Activated T-cell treated with anti-CD3 and anti-CD28 coated beads, Interleukin-2, amount 50 U/mL, for 72 hours (primary cell): ENCODE measurements at regions not wholly inside any gene's neighbourhood (a gene's known extent, or its start where the extent isn't known, plus 50 kb on each side); places are given as distances from the start of the nearest gene placed in this dataset.

Source experiments
- ATAC-seq, 2 donors: fragments of 150-1000 bp; cut with Tn5 transposase; replicated peaks in 1 of 2; 2 replicates each; pipeline ENCODE4 v1.10.0; 2021; ENCODE audit warnings: moderate library complexity in 2 of 2, mild to moderate bottlenecking in 1 of 2
- DNase-seq, 2 donors: peaks; one replicate each; pipeline ENCODE4 v3.0.0; 2021 to 2022; ENCODE audit warnings: mixed read lengths in 1 of 2
- H3K27ac Mint-ChIP-seq: one replicate; pipeline ENCODE4 v1.8.0; 2022; ENCODE audit warnings: mild to moderate bottlenecking, moderate library complexity, mixed read lengths
- H3K27me3 Mint-ChIP-seq: one replicate; pipeline ENCODE4 v1.8.0; 2022; ENCODE audit warnings: low read depth, mixed read lengths
- H3K36me3 Mint-ChIP-seq, 2 donors: one replicate each; pipeline ENCODE4 v1.8.0; 2022; ENCODE audit warnings: mixed read lengths in 2 of 2, mild to moderate bottlenecking in 1 of 2; ENCODE audit not compliant: insufficient read depth in 2 of 2
- H3K4me1 Mint-ChIP-seq: one replicate; pipeline ENCODE4 v1.8.0; 2022; ENCODE audit warnings: low read depth, mixed read lengths
- H3K4me3 Mint-ChIP-seq, 2 donors: one replicate each; pipeline ENCODE4 v1.8.0; 2022; ENCODE audit warnings: mild to moderate bottlenecking in 2 of 2, mixed read lengths in 2 of 2, moderate library complexity in 2 of 2
- H3K9me3 Mint-ChIP-seq, 2 donors: one replicate each; pipeline ENCODE4 v1.8.0; 2022; ENCODE audit warnings: mixed read lengths in 2 of 2

DNA sequence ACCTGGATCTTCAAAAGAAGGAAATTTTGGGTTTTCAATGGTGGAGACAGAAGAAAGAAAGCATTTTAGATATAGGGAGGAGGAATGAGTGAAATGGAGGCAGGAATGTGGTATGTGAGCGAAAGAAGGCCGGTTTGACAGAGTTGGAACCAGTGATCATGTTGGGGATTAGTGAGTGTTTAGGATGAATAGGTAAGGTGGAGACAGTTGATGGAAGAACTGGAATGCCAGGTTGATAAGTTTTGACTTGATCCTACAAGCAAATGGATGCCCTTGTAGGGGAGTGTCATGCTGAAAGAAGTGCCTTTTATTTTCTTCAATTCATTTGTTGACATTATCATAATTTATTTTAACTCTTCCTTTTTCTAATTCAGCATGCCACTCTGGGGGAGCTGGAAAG is 207.8 kb upstream of the AMOT start:
- no peak for ATAC-seq
- no peak for DNase-seq
- Mint-ChIP-seq H3K36me3 (peaks cover 0 to 1% of the 10 kb centered on the region in 2 donors), H3K27ac (no peak overlapping the region), H3K4me3 (no peak overlapping the region), H3K4me1 (no peaks in the 10 kb centered on the region), H3K9me3 (peaks cover 0 to 4% of the 10 kb centered on the region in 2 donors), H3K27me3 (peaks cover 45% of the 10 kb centered on the region)

DNA sequence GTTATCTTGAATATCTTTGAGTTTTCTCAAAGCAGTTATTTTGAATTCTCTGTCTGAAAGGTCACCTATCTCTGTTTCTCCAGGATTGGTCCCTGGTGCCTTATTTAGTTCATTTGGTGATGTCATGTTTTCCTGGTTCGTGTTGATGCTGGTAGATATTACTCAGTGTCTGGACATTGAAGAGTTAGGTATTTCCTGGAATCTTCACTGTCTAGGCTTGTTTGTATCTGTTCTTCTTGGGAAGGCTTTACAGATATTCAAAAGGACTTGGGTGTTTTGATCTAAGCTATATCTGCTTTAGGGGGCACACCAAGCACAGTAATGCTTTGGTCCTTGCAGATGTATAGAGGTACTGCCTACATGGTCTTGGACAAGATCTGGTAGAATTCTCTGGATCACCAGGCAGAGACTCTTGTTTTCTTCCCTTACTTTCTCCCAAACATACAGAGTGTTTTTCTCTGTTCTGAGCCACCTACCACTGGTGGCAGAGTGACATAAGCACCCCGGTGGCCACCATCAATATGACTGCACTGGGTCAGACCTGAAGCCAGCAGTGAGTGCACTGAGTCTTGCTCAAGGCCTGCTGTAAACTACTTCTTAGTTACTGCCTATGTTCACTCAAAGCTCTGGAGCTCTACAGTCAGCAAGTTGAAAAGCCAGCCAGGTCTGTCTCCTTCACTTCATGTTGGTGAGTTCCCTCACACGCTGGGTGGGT is 193.5 kb upstream of the AMOT start:
- Mint-ChIP-seq H3K36me3 (no peaks in the 10 kb centered on the region), H3K27ac (no peak overlapping the region), H3K27me3 (peaks cover 20% of the 10 kb centered on the region), H3K4me3 (no peak overlapping the region), H3K9me3 (peaks cover 1 to 2% of the 10 kb centered on the region in 2 donors), H3K4me1 (no peaks in the 10 kb centered on the region)
- DNase-seq (no peak), ATAC-seq (no peak)

DNA sequence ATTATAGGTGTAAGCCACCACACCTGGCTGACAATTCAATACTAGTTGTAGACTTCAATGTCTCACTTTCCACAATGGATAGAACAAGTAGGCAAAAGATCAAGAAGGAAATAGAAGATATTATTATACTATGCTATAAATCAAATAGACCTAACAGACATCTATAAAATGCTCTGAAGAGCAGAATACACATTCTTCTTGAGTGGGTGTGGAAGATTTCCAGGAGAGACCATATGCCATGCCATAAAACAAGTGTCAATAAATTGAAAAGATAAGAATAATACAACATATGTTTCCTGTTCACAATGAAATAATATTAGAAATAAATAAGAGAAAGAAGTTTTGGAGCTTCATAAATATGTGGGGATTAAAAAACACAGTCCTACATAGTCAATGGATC is 179.3 kb upstream of the AMOT start:
- Mint-ChIP-seq H3K36me3 (no peaks in the 10 kb centered on the region), H3K9me3 (peaks cover 2% of the 10 kb centered on the region in 2 donors), H3K27me3 (peaks cover 19% of the 10 kb centered on the region), H3K4me3 (no peak overlapping the region), H3K4me1 (no peaks in the 10 kb centered on the region), H3K27ac (no peak overlapping the region)
- DNase-seq (no peak), ATAC-seq (no peak)

DNA sequence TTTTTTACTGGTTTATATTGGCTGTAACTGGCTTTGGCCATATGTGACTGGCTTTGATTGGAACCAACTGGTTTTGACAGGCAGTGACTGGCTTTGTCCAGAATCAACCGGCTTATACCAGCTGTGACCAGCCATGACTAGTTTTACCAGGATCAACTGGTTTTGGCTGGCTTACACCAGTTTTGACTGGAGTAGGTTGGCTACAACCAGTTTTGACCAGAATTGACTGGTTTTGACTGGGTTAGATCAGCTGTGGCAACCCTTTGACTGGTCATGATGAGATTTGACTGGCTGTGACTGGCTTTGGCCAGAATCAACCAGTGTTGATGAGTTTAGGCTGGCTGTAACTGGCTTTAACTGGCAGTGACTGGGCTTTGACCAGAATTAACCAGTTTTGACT is 169.2 kb upstream of the AMOT start:
- ATAC-seq (no peak), DNase-seq (no peak)
- Mint-ChIP-seq H3K4me3 (no peak overlapping the region), H3K27me3 (peaks cover 4% of the 10 kb centered on the region), H3K4me1 (no peaks in the 10 kb centered on the region), H3K9me3 (peaks cover 0 to 1% of the 10 kb centered on the region in 2 donors), H3K27ac (no peak overlapping the region), H3K36me3 (no peaks in the 10 kb centered on the region)

DNA sequence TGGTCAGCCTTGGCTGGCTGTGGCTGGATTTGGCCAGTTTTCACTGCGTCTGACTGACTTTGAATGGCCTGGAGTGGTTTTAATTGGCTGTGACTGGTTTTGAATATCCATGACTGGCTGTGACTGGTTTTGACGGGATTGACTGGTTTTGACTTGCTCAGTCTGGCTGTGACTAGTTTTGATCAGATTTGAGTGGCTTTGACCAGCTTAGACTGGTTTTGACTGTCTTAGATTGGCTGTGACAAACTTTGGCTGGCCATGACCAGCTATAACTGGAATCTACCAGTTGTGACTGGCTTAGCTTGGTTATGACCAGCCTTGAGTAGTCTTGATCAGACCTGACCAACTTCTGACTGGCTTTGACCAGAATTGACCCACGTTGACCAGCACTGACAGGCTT is 168.4 kb upstream of the AMOT start:
- no peak for ATAC-seq
- no peak overlapping the region for H3K4me3 Mint-ChIP-seq
- H3K27ac Mint-ChIP-seq: no peak overlapping the region
- no peak for DNase-seq
- no peaks in the 10 kb centered on the region for H3K36me3 Mint-ChIP-seq
- peaks cover 0 to 1% of the 10 kb centered on the region in 2 donors for H3K9me3 Mint-ChIP-seq
- H3K27me3 Mint-ChIP-seq: peaks cover 4% of the 10 kb centered on the region
- no peaks in the 10 kb centered on the region for H3K4me1 Mint-ChIP-seq

DNA sequence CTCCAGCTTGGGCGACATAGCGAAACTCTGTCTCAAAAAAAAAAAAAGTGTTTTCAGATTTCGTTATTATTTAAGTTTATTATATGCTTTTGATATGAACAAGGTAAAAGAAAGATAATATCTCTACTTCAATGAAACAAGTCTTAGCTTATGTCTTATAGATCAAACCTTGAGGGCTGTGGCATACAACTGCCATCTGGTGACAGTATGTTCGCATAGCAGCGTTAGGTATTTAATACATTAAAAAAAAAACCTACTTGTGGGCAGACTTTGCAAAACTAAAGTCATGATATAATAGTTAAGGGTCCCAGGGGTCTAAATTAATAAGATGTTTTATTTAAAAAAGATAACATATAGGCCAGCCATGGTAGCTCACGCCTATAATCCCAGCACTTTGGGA is 161.2 kb upstream of the AMOT start:
- DNase-seq (no peak), ATAC-seq (no peak)
- Mint-ChIP-seq H3K27me3 (peaks cover 22% of the 10 kb centered on the region), H3K4me1 (no peaks in the 10 kb centered on the region), H3K27ac (no peak overlapping the region), H3K4me3 (no peak overlapping the region), H3K9me3 (peaks cover 0 to 1% of the 10 kb centered on the region in 2 donors), H3K36me3 (no peaks in the 10 kb centered on the region)

DNA sequence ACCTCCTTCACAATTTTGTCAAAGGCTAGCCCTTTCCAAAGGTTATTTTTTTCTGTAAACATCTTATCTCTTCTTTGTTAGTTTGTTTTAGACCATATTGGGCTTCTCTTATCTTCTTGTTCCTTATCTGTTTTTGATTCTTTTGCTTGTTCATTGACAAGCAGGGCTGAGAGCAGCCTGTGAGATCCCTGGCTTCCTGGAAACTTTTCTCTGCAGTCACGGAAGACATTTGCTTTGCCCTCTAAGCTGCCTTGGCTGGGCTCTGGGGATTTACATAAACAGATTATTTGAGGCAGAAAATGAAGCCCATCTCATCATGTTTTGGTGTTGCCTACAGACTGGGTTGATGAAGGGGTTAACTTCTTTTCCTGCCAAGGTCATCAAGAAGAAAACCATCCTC is 157.4 kb upstream of the AMOT start:
- H3K4me1 Mint-ChIP-seq: no peaks in the 10 kb centered on the region
- DNase-seq: no peak
- no peak overlapping the region for H3K27ac Mint-ChIP-seq
- no peaks in the 10 kb centered on the region for H3K9me3 Mint-ChIP-seq
- ATAC-seq: no peak
- H3K4me3 Mint-ChIP-seq: no peak overlapping the region
- peaks cover 28% of the 10 kb centered on the region for H3K27me3 Mint-ChIP-seq
- no peaks in the 10 kb centered on the region for H3K36me3 Mint-ChIP-seq

DNA sequence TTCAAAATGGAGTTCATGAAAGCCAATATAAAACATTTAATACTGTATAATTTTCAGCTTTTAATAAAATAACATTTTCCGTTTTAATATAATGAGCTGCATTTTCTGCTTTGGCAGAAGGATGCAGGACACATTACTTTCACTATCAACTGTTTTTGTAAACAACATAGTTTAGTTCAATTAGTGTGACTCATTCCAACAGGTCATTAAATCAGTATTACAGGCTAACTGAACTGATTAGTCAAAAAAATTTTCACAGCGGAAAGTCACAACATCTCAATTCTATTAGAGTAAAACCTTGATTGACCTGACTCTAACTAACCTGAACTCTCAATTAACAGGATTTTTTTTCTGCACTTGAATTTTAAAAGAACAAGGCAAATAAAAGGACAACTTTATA is 151.2 kb upstream of the AMOT start:
- Mint-ChIP-seq H3K4me3 (no peak overlapping the region), H3K4me1 (no peaks in the 10 kb centered on the region), H3K27ac (no peak overlapping the region), H3K27me3 (peaks cover 12% of the 10 kb centered on the region), H3K9me3 (no peaks in the 10 kb centered on the region), H3K36me3 (no peaks in the 10 kb centered on the region)
- no peak for DNase-seq
- no peak for ATAC-seq

DNA sequence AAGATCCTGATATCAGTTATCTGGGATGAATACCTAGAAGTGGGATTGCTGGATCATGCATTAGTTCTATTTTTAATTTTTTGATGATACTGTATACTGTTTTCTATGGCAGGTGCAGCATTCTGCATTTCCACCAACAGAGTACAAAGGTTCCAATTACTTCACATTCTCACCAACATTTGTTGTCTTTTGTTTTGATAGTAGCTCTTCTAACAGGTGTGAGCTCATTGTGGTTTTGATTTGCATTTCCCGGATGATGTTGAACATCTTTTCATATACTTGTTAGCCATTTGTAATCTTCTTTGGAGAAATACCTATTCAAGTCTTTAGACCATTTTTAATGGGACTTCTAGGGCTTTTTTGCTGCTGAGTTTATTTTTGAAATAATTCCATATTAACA is 139.2 kb upstream of the AMOT start:
- ATAC-seq (no peak), DNase-seq (no peak)
- H3K27me3 Mint-ChIP-seq: peaks cover 7% of the 10 kb centered on the region
- no peak overlapping the region for H3K4me3 Mint-ChIP-seq
- no peaks in the 10 kb centered on the region for H3K4me1 Mint-ChIP-seq
- no peak overlapping the region for H3K27ac Mint-ChIP-seq
- peaks cover 0 to 4% of the 10 kb centered on the region in 2 donors for H3K9me3 Mint-ChIP-seq
- no peaks in the 10 kb centered on the region for H3K36me3 Mint-ChIP-seq

DNA sequence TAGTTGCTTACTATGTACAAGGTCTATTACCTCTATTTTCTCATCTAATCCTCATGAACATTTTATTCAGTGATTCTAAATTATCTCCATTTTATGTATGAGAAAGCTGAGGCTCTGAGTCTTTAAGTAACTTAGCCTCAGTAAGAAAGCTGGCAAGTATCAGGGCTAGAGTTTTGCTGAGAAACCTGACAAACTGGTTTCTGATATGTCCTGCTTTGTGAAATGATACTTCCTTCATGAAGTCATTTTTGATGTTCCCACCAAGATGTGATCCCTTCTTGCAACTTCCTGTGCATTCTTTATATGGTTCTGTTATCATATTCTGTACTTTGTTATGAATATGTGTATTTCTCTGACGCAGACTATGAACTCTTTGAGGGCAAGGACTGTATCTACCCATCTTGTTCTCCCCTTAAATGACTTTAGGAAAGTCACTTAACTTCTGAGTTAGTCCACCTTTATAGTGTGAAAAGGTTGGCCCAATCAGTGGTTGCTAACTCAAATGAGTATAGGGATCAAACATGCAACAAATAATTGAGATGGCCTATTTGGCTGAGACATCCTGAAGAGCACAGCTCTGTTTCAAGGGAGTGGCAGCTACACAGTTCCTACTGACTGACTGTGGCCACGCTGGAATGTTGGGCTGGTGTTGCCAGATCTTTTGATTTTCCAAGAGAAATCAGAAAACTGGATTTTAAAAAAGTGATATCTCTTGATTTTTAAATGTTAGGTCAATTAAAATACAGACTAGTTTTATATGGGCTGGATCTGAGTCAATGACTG is 127.9 kb upstream of the AMOT start:
- no peaks in the 10 kb centered on the region for H3K9me3 Mint-ChIP-seq
- H3K27ac Mint-ChIP-seq: no peak overlapping the region
- no peak overlapping the region for H3K4me3 Mint-ChIP-seq
- ATAC-seq (no peak), DNase-seq (no peak)
- peaks cover 19% of the 10 kb centered on the region for H3K27me3 Mint-ChIP-seq
- peaks cover 0 to 1% of the 10 kb centered on the region in 2 donors for H3K36me3 Mint-ChIP-seq
- no peaks in the 10 kb centered on the region for H3K4me1 Mint-ChIP-seq

DNA sequence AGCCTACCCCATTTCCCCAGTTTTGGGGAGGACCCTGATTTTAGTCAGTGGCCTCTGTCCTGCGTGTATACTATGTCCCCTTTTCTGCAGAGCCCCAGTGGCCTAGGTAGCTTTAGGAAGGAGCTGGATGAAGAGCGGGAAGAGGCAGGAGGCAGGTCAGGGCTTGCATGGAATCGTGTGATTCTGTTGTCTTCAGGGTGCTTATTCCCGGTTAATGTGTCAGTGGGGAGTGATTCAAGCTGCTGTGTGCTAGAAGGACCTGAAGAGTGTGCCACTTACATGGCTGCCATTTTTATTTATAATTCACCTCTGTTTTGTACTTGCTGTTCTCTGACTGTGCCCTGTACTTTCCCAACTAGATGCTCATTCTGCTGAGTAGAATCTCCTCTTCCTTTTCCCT is 127.3 kb upstream of the AMOT start:
- ATAC-seq (no peak), DNase-seq (no peak)
- no peaks in the 10 kb centered on the region for H3K9me3 Mint-ChIP-seq
- no peak overlapping the region for H3K4me3 Mint-ChIP-seq
- H3K27ac Mint-ChIP-seq: no peak overlapping the region
- H3K4me1 Mint-ChIP-seq: no peaks in the 10 kb centered on the region
- peaks cover 0 to 1% of the 10 kb centered on the region in 2 donors for H3K36me3 Mint-ChIP-seq
- peaks cover 15% of the 10 kb centered on the region for H3K27me3 Mint-ChIP-seq

DNA sequence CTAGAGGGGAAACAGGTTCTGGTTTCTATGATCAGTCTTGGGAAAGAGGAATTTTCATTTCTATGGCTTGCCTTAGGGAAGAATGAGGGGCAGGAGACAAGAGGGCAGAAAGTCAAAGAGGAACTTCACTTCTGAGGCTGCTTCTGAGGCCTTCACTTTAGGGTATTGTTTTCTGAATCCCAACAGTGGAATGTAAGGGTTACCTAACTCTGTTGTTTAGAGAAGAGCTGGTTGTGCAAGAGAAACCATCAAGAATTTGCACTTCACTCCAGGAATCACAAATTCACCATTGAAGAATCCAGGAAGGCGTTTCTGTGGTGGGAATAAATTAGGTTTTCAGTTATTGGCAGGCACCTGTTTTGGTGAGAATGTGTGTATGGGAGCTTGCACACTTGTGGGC is 126.7 kb upstream of the AMOT start:
- no peak overlapping the region for H3K27ac Mint-ChIP-seq
- peaks cover 12% of the 10 kb centered on the region for H3K27me3 Mint-ChIP-seq
- no peaks in the 10 kb centered on the region for H3K4me1 Mint-ChIP-seq
- no peaks in the 10 kb centered on the region for H3K9me3 Mint-ChIP-seq
- DNase-seq (no peak), ATAC-seq (no peak)
- no peak overlapping the region for H3K4me3 Mint-ChIP-seq
- peaks cover 0 to 1% of the 10 kb centered on the region in 2 donors for H3K36me3 Mint-ChIP-seq

DNA sequence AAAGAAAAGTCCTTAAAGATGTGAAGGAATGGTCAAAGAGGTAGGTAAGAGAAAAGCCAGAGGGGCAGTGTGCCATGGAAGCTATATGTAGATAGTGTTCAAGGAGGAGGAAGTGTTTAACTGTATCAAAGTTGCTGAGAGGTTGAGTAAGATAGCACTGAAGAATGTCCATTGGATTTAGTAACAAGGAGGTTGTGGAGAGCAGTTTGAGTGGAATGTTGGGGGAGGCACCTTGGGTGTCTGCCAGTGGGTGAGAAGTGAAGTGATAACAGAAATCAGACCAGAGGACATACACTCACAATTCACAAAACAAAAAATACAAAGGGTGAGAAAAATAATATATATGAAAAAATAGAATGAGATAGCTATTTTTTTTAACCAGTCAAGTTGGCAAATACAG is 121.3 kb upstream of the AMOT start:
- no peak for DNase-seq
- ATAC-seq: no peak
- H3K27me3 Mint-ChIP-seq: peaks cover 15% of the 10 kb centered on the region
- H3K27ac Mint-ChIP-seq: no peak overlapping the region
- no peak overlapping the region for H3K4me3 Mint-ChIP-seq
- no peaks in the 10 kb centered on the region for H3K4me1 Mint-ChIP-seq
- H3K36me3 Mint-ChIP-seq: no peaks in the 10 kb centered on the region
- no peaks in the 10 kb centered on the region for H3K9me3 Mint-ChIP-seq
